GM19452 (cell line): ENCODE measurements at regions not wholly inside any gene's neighbourhood (a gene's known extent, or its start where the extent isn't known, plus 50 kb on each side); places are given as distances from the start of the nearest gene placed in this dataset.
A peak's percentile ranks its signal among the peaks of the same experiment; 100 is the strongest.
"Not testable (repeated sequence)": the region's sequence is repeated elsewhere in the genome, so short reads cannot be mapped to it uniquely, and the experiment has no call there.

Experiments
- ATAC-seq: cut with Tn5 transposase; IDR thresholded peaks from one replicate; pipeline ENCODE4 v1.9.1; 2021; ENCODE audit not compliant: unreplicated experiment

DNA sequence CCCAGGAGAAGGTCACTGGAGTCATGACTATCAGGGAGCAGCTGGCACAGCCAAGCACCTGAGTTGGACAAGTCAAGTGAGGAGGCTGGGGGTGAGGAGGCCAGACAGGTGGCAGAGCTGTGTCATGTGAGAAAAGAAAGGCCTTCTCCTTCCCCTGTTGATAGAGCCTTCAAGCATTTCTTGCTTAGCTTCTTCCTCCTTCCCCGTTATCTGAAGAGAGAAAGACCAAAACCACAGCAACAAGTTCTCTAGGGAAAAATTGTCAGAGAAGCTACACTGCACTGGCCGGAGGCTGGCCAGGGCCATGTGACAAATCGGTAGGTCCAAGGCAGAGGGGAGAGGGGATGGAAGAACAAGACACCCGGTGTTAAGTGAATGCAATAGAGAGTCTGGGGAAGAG is 202.1 kb upstream of the PRDM1 start:
- no peak for ATAC-seq

GRCh38 chr6:105882828-105883227 is 203.3 kb upstream of the PRDM1 start:
- no peak for ATAC-seq

DNA sequence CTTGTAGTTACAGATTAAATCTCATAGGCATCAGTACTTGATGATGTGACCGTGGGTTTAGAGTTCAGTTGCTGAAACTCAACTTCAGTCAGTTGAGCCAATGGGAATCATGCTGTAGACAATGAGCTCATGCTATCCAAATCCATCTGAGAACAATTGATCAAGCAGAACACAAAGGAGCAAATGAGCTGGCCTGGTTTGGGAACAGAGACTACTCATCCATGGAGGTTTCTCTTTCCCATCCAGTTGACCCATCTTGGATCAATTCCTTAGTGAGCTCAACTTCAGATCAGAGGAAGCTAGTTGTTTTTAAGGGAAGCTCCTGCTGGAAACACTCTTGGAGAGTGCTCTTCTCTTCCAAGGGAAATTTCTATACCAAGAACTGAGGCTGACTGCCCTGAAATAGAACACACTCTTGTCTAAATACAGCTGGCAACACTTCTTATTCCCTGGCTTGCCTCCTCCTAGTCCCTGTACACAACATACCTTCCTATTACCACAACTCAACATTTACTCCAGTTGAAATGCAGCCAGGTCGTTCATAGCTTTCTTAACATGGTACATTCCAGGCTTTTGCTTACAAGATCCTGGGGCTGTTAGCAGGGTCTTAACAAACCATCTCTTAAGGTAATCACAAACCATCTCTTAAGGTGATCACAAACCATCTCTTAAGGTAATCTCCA is 203.9 kb upstream of the PRDM1 start:
- no peak for ATAC-seq

DNA sequence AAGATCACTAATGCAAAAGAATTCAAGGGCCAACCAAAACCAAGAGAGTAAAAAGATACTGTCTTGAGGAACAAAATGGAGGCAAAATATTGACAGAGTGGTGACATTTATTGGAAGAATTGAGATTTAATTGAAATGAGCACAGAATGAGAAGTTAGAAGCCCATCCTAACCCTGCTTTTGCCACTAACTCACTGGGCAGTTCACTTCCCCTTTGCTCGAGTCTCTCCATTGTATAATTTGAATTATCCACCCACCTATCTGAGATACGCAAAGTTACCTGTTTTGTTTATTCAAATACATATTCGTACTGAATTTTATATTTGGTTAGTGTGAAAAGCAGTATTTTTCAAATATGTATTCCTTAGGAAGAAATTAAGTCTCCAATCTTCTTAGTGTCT is 204.5 kb upstream of the PRDM1 start:
- ATAC-seq, result no peak

DNA sequence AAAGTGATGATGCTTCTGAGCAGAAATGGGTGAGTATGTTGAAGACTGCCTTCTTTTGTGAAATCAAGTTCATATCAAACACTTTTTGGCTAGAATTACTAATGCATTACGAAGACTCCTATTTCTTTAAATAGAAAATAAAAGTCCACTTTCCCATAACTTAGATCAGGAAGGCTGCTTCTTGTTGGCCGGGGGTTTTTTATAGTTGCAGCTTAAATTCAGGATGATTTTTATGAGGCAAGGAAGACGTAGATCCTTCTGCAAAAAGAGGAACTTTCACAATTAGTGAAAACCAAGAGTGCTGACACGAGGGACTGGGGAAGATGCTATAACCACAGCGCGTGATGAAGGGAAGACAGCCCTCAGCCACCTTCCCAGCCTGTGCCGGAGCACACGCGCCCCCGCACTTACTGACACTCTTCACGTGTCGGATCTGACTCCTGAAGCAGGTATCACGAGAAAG is 206.1 kb upstream of the PRDM1 start:
- peak; percentile 53 for ATAC-seq

- ATAC-seq, result no peak
Measured at GRCh38 chr6:105879146-105879545, 207.0 kb upstream of the PRDM1 start.

GRCh38 chr6:105875974-105876640 is 210.0 kb upstream of the PRDM1 start:
- no peak for ATAC-seq

GRCh38 chr6:105874835-105875626 is 211.1 kb upstream of the PRDM1 start:
- ATAC-seq, result no peak

GRCh38 chr6:105873799-105874198 is 212.3 kb upstream of the PRDM1 start:
- no peak for ATAC-seq

- no peak for ATAC-seq
Measured at GRCh38 chr6:105873211-105873704, 212.9 kb upstream of the PRDM1 start.

DNA sequence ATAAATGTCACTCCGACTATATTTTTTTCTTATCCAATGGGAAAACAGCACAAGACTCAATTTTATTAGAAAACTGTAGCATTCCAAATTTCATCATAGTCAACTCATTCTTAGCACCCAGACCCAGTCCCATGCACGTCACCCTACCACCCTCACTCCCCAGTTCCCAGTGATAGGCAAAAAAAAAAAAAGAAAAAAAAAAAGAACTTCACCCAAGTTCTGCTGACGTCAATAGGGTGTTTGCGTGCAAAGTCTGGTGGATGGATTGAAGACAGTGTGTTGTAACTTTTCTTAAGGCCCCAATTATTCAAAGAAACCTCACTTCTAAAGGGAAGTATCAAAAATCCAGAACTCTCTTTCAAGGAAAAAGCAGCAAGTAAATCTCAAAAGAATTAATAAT is 213.9 kb upstream of the PRDM1 start:
- no peak for ATAC-seq

- no peak for ATAC-seq
Measured at GRCh38 chr6:105871542-105871941, 214.6 kb upstream of the PRDM1 start.

- no peak for ATAC-seq
Measured at GRCh38 chr6:105869835-105870440, 216.2 kb upstream of the PRDM1 start.

DNA sequence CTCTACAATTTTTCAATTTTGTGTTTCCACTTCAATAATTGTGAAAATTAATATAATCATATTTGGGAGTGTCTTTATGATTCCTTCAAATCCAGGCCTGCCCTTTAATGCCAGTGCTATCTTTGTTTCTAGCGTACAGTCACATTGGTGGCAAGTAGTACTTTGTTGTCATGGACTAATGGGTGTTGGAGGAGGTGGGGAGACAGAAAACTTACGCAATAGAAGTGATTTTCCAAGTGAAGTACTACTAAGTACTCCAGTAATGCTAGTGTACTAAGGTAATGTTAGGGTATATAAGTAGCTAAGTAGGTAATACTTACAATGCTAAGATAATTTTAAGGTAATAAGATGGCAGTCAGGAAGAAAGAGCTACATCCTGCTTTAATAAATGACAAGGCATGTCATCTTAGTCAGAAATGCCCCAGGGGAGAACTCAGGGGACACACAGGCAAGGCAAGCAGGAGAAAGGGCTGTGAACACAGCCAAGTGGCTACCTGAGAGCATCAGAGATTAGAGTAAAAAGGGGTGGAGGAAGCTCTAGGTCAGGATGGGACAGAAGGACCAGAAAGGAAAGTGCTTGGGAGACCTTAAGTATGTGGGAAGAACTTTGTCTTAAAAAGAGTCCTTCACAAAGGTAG is 217.2 kb upstream of the PRDM1 start:
- no peak for ATAC-seq

DNA sequence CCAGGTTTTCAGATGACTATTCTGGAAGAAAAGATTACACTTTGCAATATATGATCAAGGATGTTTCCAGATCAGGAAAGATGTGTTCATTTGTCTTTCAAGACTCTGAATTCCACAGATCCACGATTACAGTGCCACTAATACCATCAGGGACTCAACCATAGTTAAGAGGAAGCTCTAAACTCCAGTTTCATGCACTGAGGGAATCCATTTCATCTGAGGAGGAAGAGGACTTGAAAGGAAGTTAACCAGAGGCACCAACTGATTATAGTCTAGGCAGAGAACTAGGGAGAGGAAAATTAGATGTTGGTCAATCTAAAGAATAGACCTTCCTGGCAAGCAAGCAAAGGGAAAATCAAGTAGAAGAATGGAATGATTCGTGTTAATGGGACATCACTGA is 218.3 kb upstream of the PRDM1 start:
- no peak for ATAC-seq

GRCh38 chr6:105867277-105867676 is 218.9 kb upstream of the PRDM1 start:
- no peak for ATAC-seq

GRCh38 chr6:105862936-105863607 is 223.1 kb upstream of the PRDM1 start:
- no peak for ATAC-seq

GRCh38 chr6:105860927-105861326 is 225.2 kb upstream of the PRDM1 start:
- ATAC-seq, result not testable (repeated sequence)

DNA sequence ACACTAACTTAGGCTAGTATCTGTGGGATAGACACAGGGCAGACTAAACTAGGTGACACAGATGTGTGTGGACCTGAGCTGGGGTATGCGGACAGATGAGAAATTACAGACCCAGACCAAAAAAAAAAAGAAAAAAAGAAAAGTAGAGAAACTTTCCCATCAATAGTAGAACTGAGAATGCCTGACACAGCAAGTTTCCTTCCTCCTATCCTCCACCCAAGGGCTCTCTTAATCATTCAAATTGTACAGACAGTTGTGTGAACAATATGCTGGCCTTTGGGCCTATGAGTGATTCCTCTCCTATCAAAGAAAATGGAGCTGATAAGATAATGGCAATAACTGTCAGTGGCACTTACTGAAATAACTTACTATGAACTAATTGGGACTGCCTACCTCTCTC is 226.7 kb upstream of the PRDM1 start:
- ATAC-seq, result no peak

DNA sequence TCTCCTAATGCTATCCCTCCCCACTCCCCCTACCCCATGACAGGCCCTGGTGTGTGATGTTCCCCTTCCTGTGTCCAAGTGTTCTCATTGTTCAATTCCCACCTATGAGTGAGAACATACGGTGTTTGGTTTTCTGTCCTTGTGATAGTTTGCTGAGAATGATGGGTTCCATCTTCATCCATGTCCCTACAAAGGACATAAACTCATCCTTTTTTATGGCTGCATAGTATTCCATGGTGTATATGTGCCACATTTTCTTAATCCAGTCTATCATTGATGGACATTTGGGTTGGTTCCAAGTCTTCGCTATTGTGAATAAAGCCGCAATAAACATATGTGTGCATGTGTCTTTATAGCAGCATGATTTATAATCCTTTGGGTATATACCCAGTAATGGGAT is 227.5 kb upstream of the PRDM1 start:
- not testable (repeated sequence) for ATAC-seq
